B cell (primary cell): ENCODE measurements at regions not wholly inside any gene's neighbourhood (a gene's known extent, or its start where the extent isn't known, plus 50 kb on each side); places are given as distances from the start of the nearest gene placed in this dataset.
"Not testable (repeated sequence)": the region's sequence is repeated elsewhere in the genome, so short reads cannot be mapped to it uniquely, and the experiment has no call there.

Source experiments
- ATAC-seq: fragments of 200-7000 bp; cut with Tn5 transposase; one replicate; pipeline ENCODE4 v1.10.0; 2021; ENCODE audit warnings: low read depth, mild to moderate bottlenecking, moderate number of reproducible peaks, moderate library complexity
- CTCF ChIA-PET: fragments of 350-600 bp; sonication (Branson Sonifier 250); formaldehyde crosslinking; loops from one replicate; lab custom pipeline; 2021; ENCODE audit warnings: antibody characterized with exemption, inconsistent platforms; lab: Charles Lee
- POLR2A ChIA-PET: fragments of 350-600 bp; sonication (Branson Sonifier 250); formaldehyde crosslinking; loops from one replicate; lab custom pipeline; 2021; ENCODE audit warnings: antibody characterized with exemption; lab: Charles Lee
- DNase-seq: peaks from one replicate; pipeline ENCODE4 v3.0.0; 2013
- H2AFZ ChIP-seq: 2 replicates; pipeline ENCODE4 v1.6.1; 2012; ENCODE audit warnings: mild to moderate bottlenecking, low read depth, low read length; ENCODE audit not compliant: insufficient read depth, poor library complexity, severe bottlenecking
- H3K27ac ChIP-seq, 2 donors: 1 replicate in 1 of 2; 2 replicates in 1 of 2; pipeline ENCODE4 v1.5.1; 2012 to 2013; ENCODE audit warnings: low read length in 2 of 2, mild to moderate bottlenecking in 2 of 2, moderate library complexity in 1 of 2
- H3K27me3 ChIP-seq, 4 experiments: fragments of 200-600 bp in 1 of 4; sonication (generic) in 1 of 4; replicated peaks in 1 of 4; 1 replicate in 2 of 4; 2 replicates in 2 of 4; pipeline versions ENCODE4 v1.6.1 to v1.7.0; 2013 to 2016; ENCODE audit warnings: low read length in 3 of 4, mild to moderate bottlenecking in 2 of 4, mixed read lengths in 1 of 4, moderate library complexity in 1 of 4; ENCODE audit not compliant: insufficient read depth in 4 of 4, control insufficient read depth in 3 of 4; ENCODE audit errors: control extremely low read depth in 1 of 4
- H3K36me3 ChIP-seq, 2 experiments: replicated peaks in 1 of 2; 1 replicate in 1 of 2; 2 replicates in 1 of 2; pipeline versions ENCODE4 v1.6.1 to v1.7.1; 2013; ENCODE audit warnings: low read length in 1 of 2; ENCODE audit not compliant: insufficient read depth in 2 of 2, control insufficient read depth in 1 of 2; ENCODE audit errors: control extremely low read depth in 1 of 2, extremely low read depth in 1 of 2
- H3K4me1 ChIP-seq, 2 donors: fragments of 200-600 bp in 1 of 2; sonication (generic) in 1 of 2; 1 replicate in 1 of 2; 2 replicates in 1 of 2; pipeline versions ENCODE4 v1.5.1 to v1.6.1; 2013 to 2017; ENCODE audit warnings: low read length in 2 of 2; ENCODE audit not compliant: control insufficient read depth in 2 of 2, insufficient read depth in 2 of 2
- H3K4me2 ChIP-seq: replicated peaks from 2 replicates; pipeline ENCODE3; 2012; ENCODE audit warnings: mild to moderate bottlenecking, low read depth, low read length; ENCODE audit not compliant: poor library complexity, severe bottlenecking
- H3K4me3 ChIP-seq, 5 experiments: fragments of 200-600 bp in 1 of 5; sonication (generic) in 1 of 5; 1 replicate in 3 of 5; 2 replicates in 2 of 5; pipeline versions ENCODE4 v1.5.1 to v1.7.0; 2011 to 2016; ENCODE audit warnings: low read length in 4 of 5, mild to moderate bottlenecking in 4 of 5, low read depth in 2 of 5, control low read depth in 1 of 5, moderate library complexity in 1 of 5; ENCODE audit not compliant: insufficient read depth in 1 of 5; ENCODE audit errors: control extremely low read depth in 1 of 5, extremely low read depth in 1 of 5
- H3K79me2 ChIP-seq: fragments of 200-600 bp; sonication (generic); one replicate; pipeline ENCODE4 v1.6.0; 2016; ENCODE audit warnings: low read length; ENCODE audit not compliant: control insufficient read depth, insufficient read depth
- H3K9ac ChIP-seq: fragments of 200-600 bp; sonication (generic); 2 replicates; pipeline ENCODE4 v1.6.1; 2017; ENCODE audit warnings: mild to moderate bottlenecking, low read length, moderate library complexity
- H3K9me3 ChIP-seq, 3 donors: one replicate each; pipeline versions ENCODE4 v1.6.1 to v1.7.1; 2013; ENCODE audit warnings: low read length in 2 of 3; ENCODE audit not compliant: control insufficient read depth in 2 of 3, insufficient read depth in 1 of 3; ENCODE audit errors: control extremely low read depth in 1 of 3
- H4K20me1 ChIP-seq: 2 replicates; pipeline ENCODE4 v1.6.0; 2012; ENCODE audit warnings: mild to moderate bottlenecking, low read length; ENCODE audit not compliant: insufficient read depth, control insufficient read depth, poor library complexity, severe bottlenecking
- H3K27ac Mint-ChIP-seq: one replicate; pipeline ENCODE4 v1.8.0; 2021; ENCODE audit warnings: mixed read lengths
- H3K27me3 Mint-ChIP-seq: one replicate; pipeline ENCODE4 v1.8.0; 2021; ENCODE audit warnings: mixed read lengths
- H3K4me1 Mint-ChIP-seq: one replicate; pipeline ENCODE4 v1.8.0; 2021; ENCODE audit warnings: mixed read lengths
- H3K4me3 Mint-ChIP-seq: one replicate; pipeline ENCODE4 v1.8.0; 2021; ENCODE audit warnings: mixed read lengths
- H3K9me3 Mint-ChIP-seq: one replicate; pipeline ENCODE4 v1.8.0; 2022; ENCODE audit warnings: mixed read lengths; ENCODE audit not compliant: insufficient read depth
- CTCF ChIP-seq: fragments of 200-600 bp; IDR thresholded peaks from one replicate; pipeline ENCODE4 v1.8.0; 2022; ENCODE audit warnings: antibody characterized with exemption, mild to moderate bottlenecking
- EZH2 ChIP-seq: IDR thresholded peaks from 2 replicates; pipeline ENCODE4 v1.6.1; 2012; ENCODE audit warnings: borderline replicate concordance, low read depth, mild to moderate bottlenecking, moderate library complexity, low read length; ENCODE audit not compliant: insufficient read depth, poor library complexity, severe bottlenecking
- WGBS: methylation state at CpG from one replicate; pipeline ENCODE4 v1.1.5; 2013; ENCODE audit warnings: missing lambda C conversion rate; ENCODE audit not compliant: insufficient coverage; 5-methylcytosine and 5-hydroxymethylcytosine counted together
- intact Hi-C: fragments of 100-400 bp; cut with micrococcal nuclease; formaldehyde crosslinking; loops from one replicate; pipeline ENCODE4 v1.10.0; 2022

GRCh38 chr1:95659588-95659987, 425.6 kb downstream of the RWDD3 start:
- Histone ChIP-seq H2AFZ (no peak overlapping the region), H3K27ac (no peak overlapping the region), H3K9ac (no peak overlapping the region), H3K36me3 (no peaks in the 10 kb centered on the region), H3K79me2 (no peaks in the 10 kb centered on the region), H3K4me1 (no peaks in the 10 kb centered on the region), H4K20me1 (no peaks in the 10 kb centered on the region), H3K27me3 (no peaks in the 10 kb centered on the region), H3K4me2 (no peak overlapping the region), H3K4me3 (no peak overlapping the region), H3K9me3 (peaks cover 0 to 8% (median 2%) of the 10 kb centered on the region in 3 donors)
- ChIA-PET CTCF (no interaction called here), POLR2A (no interaction called here)
- H3K4me3 Mint-ChIP-seq = no peak overlapping the region
- no CpG with 5 or more reads among the region's 4 CpGs for WGBS
- no peaks in the 10 kb centered on the region for H3K27me3 Mint-ChIP-seq
- DNase-seq (no peak), ATAC-seq (no peak)
- intact Hi-C loops = no loop called here
- no peak for TF ChIP-seq EZH2
- no peak for TF ChIP-seq CTCF
- no peaks in the 10 kb centered on the region for H3K4me1 Mint-ChIP-seq
- no peak overlapping the region for H3K27ac Mint-ChIP-seq
- no peaks in the 10 kb centered on the region for H3K9me3 Mint-ChIP-seq

- Histone ChIP-seq H3K4me2 (no peak overlapping the region), H3K9me3 (peaks cover 0 to 9% (median 2%) of the 10 kb centered on the region in 3 donors), H3K27ac (no peak overlapping the region), H2AFZ (no peak overlapping the region), H3K4me1 (no peaks in the 10 kb centered on the region), H3K4me3 (no peak overlapping the region), H3K79me2 (no peaks in the 10 kb centered on the region), H4K20me1 (no peaks in the 10 kb centered on the region), H3K36me3 (no peaks in the 10 kb centered on the region), H3K9ac (no peak overlapping the region), H3K27me3 (no peaks in the 10 kb centered on the region)
- no peak overlapping the region for H3K27ac Mint-ChIP-seq
- TF ChIP-seq CTCF (no peak), EZH2 (no peak)
- CTCF ChIA-PET = interaction anchor here (0.9 kb wide), 1 partner anchor 17 kb away, joined by 4 read pairs; no protein-coding TSS in a partner anchor
- WGBS = no CpG with 5 or more reads among the region's 2 CpGs
- H3K9me3 Mint-ChIP-seq = no peaks in the 10 kb centered on the region
- DNase-seq (no peak), ATAC-seq (no peak)
- H3K4me3 Mint-ChIP-seq = no peak overlapping the region
- no peaks in the 10 kb centered on the region for H3K4me1 Mint-ChIP-seq
- intact Hi-C loops = no loop called here
- POLR2A ChIA-PET = no interaction called here
- H3K27me3 Mint-ChIP-seq = no peaks in the 10 kb centered on the region
These were observed 426.7 kb downstream of the RWDD3 start for GRCh38 chr1:95660736-95661135.

- H3K9ac ChIP-seq, POLR2A ChIA-PET, H3K79me2 ChIP-seq, intact Hi-C loops, H3K27me3 Mint-ChIP-seq, H3K27ac Mint-ChIP-seq, H3K4me2 ChIP-seq, ATAC-seq, H3K4me1 ChIP-seq, H3K9me3 Mint-ChIP-seq, DNase-seq, H3K36me3 ChIP-seq, H3K4me3 ChIP-seq, H2AFZ ChIP-seq, H3K27ac ChIP-seq, H3K4me3 Mint-ChIP-seq, H4K20me1 ChIP-seq, CTCF ChIA-PET, H3K27me3 ChIP-seq, H3K4me1 Mint-ChIP-seq: not testable (repeated sequence)
- H3K9me3 ChIP-seq = peaks cover 0 to 11% (median 2%) of the 10 kb centered on the region in 3 donors
- 88% methylated on average over 7 of the region's 8 CpGs for WGBS
These were observed 429.5 kb downstream of the RWDD3 start for GRCh38 chr1:95663530-95663929.
